Upper lobe of left lung (tissue), 6 donors: ENCODE measurements at regions not wholly inside any gene's neighbourhood (a gene's known extent, or its start where the extent isn't known, plus 50 kb on each side); places are given as distances from the start of the nearest gene placed in this dataset.

Experiments
- ATAC-seq, 2 donors: fragments of 200-7000 bp; cut with Tn5 transposase; one replicate each; pipeline ENCODE4 v1.9.1; 2022; ENCODE audit warnings: mild to moderate bottlenecking in 2 of 2, moderate library complexity in 2 of 2; ENCODE audit not compliant: low FRiP score in 2 of 2
- DNase-seq, 2 donors: peaks; one replicate each; pipeline ENCODE4 v3.0.0-alpha.2; 2019 to 2020
- H3K27ac ChIP-seq, 4 donors: fragments of 200-600 bp; sonication (generic); one replicate each; pipeline ENCODE4 v1.5.1; 2016 to 2019
- H3K27me3 ChIP-seq, 4 donors: fragments of 200-600 bp; sonication (generic); one replicate each; pipeline ENCODE4 v1.5.1; 2017 to 2019
- H3K36me3 ChIP-seq, 4 donors: fragments of 200-600 bp; sonication (generic); one replicate each; pipeline ENCODE4 v1.5.1; 2016 to 2019
- H3K4me1 ChIP-seq, 4 donors: fragments of 200-600 bp; sonication (generic); one replicate each; pipeline ENCODE4 v1.5.1; 2018 to 2019
- H3K4me3 ChIP-seq, 4 donors: fragments of 200-600 bp; sonication (generic); one replicate each; pipeline ENCODE4 v1.5.1; 2017 to 2019; ENCODE audit warnings: mild to moderate bottlenecking in 2 of 4, moderate library complexity in 1 of 4
- H3K9me3 ChIP-seq, 4 donors: fragments of 200-600 bp; sonication (generic); one replicate each; pipeline ENCODE4 v1.5.1; 2018 to 2019
- CTCF ChIP-seq, 6 experiments: fragments of 450-650 bp in 4 of 6; fragments of 200-600 bp in 2 of 6; sonication (generic) in 2 of 6; IDR thresholded peaks; one replicate each; pipeline ENCODE4 v1.5.1; 2016 to 2019; ENCODE audit warnings: antibody characterized with exemption in 6 of 6
- EP300 ChIP-seq, 4 donors: sonication (generic); formaldehyde crosslinking; IDR thresholded peaks; one replicate each; pipeline ENCODE4 v1.5.1; 2017; ENCODE audit warnings: antibody characterized with exemption in 4 of 4, control low read depth in 2 of 4
- POLR2A ChIP-seq, 4 donors: fragments of 450-650 bp; IDR thresholded peaks; one replicate each; pipeline ENCODE4 v1.5.1; 2016 to 2017; ENCODE audit warnings: antibody characterized with exemption in 4 of 4, mild to moderate bottlenecking in 2 of 4
- POLR2AphosphoS5 ChIP-seq, 2 donors: sonication (generic); formaldehyde crosslinking; IDR thresholded peaks; one replicate each; pipeline ENCODE4 v1.5.1; 2017; ENCODE audit warnings: antibody characterized with exemption in 2 of 2
- WGBS, 2 donors: methylation state at CpG; one replicate each; pipeline ENCODE4 v1.1.5; 2017 to 2018; 5-methylcytosine and 5-hydroxymethylcytosine counted together
- donor health status: DM: no; HTN: no; CAD: no; lungs with moderate emphysema.
- donor health status: DM: no; HTN: yes; CAD: no; lungs with severe emphysema.

DNA sequence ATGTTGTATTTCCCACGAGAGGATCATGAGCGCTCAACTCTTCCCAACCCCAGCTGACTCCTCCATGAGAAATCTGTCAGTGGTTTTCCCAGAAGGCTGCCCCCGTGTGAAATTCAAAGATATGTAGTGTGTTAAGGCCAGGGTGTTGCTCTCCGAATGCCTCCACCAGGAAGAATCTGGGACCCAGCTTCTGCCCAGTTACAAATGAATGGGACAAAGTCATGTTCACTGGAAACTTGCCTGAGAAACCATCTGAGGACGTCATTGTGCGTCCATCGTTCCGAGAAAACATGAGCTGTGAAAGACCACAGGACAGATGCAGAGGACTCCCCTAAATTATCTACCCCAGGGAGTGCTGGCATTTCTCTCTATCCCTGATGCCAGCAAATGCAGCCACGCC, 86.0 kb downstream of the AIPL1 start:
- DNase-seq, result no peak
- no peak for ATAC-seq
- Histone ChIP-seq H3K4me1 (no peaks in the 10 kb centered on the region), H3K4me3 (no peak overlapping the region), H3K9me3 (no peaks in the 10 kb centered on the region), H3K27me3 (no peaks in the 10 kb centered on the region), H3K27ac (no peak overlapping the region), H3K36me3 (no peaks in the 10 kb centered on the region)
- TF ChIP-seq POLR2A (IDR thresholded peaks at IDR 0.05) (no peak), EP300 (IDR thresholded peaks at IDR 0.05) (no peak), CTCF (IDR thresholded peaks at IDR 0.05) (no peak), POLR2AphosphoS5 (IDR thresholded peaks at IDR 0.05) (no peak)
- 82 to 85% methylated on average over 9 of the region's 9 CpGs for whole genome bisulfite sequencing, 2 donors

DNA sequence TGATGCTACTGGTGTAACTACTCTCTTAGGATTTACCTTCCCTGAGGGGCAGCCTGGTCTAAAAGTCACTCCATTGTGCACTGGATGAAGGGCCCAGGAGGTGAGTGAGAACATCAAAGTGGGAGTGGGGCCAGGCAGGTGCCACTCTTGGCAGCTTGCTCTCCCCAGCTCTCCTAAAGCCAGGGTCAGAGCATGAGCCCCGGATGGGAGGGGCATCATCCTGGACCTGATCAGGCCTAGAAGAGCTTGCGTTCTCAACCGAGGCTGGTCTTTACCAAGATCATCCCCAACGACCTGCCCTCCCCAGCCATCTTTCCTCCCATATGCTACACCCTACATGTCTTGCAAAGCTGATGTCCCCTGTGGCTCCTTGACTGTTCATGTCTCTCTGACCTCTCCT, 87.1 kb downstream of the AIPL1 start:
- ATAC-seq, result no peak
- Histone ChIP-seq H3K36me3 (no peaks in the 10 kb centered on the region), H3K4me3 (no peak overlapping the region), H3K4me1 (no peaks in the 10 kb centered on the region), H3K9me3 (no peaks in the 10 kb centered on the region), H3K27ac (no peak overlapping the region), H3K27me3 (no peaks in the 10 kb centered on the region)
- no peak for TF ChIP-seq POLR2AphosphoS5 (IDR thresholded peaks at IDR 0.05)
- TF ChIP-seq CTCF (IDR thresholded peaks at IDR 0.05), result no peak
- TF ChIP-seq EP300 (IDR thresholded peaks at IDR 0.05), result no peak
- no peak for TF ChIP-seq POLR2A (IDR thresholded peaks at IDR 0.05)
- no peak for DNase-seq
- 78 to 83% methylated on average over 4 of the region's 4 CpGs for WGBS, 2 donors

DNA sequence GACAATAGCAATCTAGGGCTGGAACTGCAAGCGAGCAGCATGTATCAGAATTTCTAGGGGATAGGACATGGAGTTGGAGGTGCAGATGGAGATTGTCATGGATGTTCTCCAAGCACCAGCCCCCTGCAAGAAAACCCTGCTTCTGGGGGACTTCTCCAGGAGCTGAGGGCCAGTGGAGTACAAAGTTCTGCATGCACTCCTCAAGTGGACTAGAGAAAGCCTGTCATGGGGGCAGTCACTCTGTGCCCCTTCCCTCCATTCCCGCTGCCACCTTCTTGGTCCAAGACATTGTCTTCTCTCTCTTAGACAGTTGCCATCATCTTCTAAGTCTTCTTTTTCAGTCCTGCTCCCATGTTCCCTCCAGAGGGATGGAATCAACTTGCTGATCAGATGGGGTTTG, 87.9 kb downstream of the AIPL1 start:
- Histone ChIP-seq H3K4me3 (no peak overlapping the region), H3K27me3 (no peaks in the 10 kb centered on the region), H3K4me1 (no peaks in the 10 kb centered on the region), H3K27ac (no peak overlapping the region), H3K9me3 (no peaks in the 10 kb centered on the region), H3K36me3 (no peaks in the 10 kb centered on the region)
- no peak for TF ChIP-seq CTCF (IDR thresholded peaks at IDR 0.05)
- TF ChIP-seq EP300 (IDR thresholded peaks at IDR 0.05), result no peak
- TF ChIP-seq POLR2A (IDR thresholded peaks at IDR 0.05), result no peak
- no peak for TF ChIP-seq POLR2AphosphoS5 (IDR thresholded peaks at IDR 0.05)
- DNase-seq (no peak), ATAC-seq (no peak)
- 77 to 95% methylated on average over 2 of the region's 2 CpGs for WGBS, 2 donors

DNA sequence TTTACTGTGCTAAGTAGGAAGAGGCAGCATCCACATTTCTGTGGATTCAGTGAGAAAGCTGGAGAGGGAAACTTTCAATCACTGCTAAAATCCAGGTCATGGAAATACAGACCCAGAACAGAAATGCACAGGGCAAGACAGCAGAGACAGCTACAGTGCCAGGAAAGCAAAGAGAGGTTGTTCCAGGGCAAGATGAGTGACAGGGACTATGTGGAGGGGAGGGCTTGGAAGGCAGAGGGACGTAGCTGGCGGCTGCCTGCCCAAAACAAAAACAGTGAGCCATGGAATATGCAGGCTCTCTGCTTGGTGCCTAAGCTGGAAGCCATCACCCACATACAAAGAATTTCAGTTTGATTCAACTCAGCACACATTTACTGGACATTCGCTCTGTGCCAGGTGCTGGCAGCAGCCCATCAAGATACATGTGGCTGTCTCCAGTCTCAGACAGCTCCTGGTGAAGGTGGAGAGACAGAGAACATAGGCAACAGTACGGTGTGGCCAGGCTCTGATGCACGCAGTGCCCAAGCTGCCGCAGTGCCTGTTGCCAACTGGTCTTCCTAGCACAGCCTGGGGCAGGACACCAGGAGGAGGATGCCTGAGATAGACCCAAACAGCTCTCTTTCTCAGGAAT, 88.7 kb downstream of the AIPL1 start:
- no peaks in the 10 kb centered on the region for H3K4me1 ChIP-seq
- WGBS, 2 donors, result 76 to 82% methylated on average over 6 of the region's 6 CpGs
- H3K9me3 ChIP-seq, result no peaks in the 10 kb centered on the region
- H3K27me3 ChIP-seq, result no peaks in the 10 kb centered on the region
- ATAC-seq (peak in 1 of 2 donors; percentile 28), DNase-seq (no peak)
- no peak overlapping the region for H3K27ac ChIP-seq
- no peak overlapping the region for H3K4me3 ChIP-seq
- TF ChIP-seq POLR2AphosphoS5 (IDR thresholded peaks at IDR 0.05) (no peak), EP300 (IDR thresholded peaks at IDR 0.05) (no peak), POLR2A (IDR thresholded peaks at IDR 0.05) (no peak), CTCF (IDR thresholded peaks at IDR 0.05) (no peak)
- no peaks in the 10 kb centered on the region for H3K36me3 ChIP-seq

GRCh38 chr17:6343736-6344135, 91.2 kb downstream of the AIPL1 start:
- WGBS, 2 donors, result 76 to 94% methylated on average over 3 of the region's 3 CpGs
- ATAC-seq (no peak), DNase-seq (no peak)
- no peaks in the 10 kb centered on the region for H3K27me3 ChIP-seq
- no peaks in the 10 kb centered on the region for H3K4me1 ChIP-seq
- H3K9me3 ChIP-seq, result no peaks in the 10 kb centered on the region
- H3K4me3 ChIP-seq, result no peak overlapping the region
- H3K36me3 ChIP-seq, result no peaks in the 10 kb centered on the region
- no peak overlapping the region for H3K27ac ChIP-seq
- TF ChIP-seq EP300 (IDR thresholded peaks at IDR 0.05) (no peak), POLR2A (IDR thresholded peaks at IDR 0.05) (no peak), CTCF (IDR thresholded peaks at IDR 0.05) (no peak), POLR2AphosphoS5 (IDR thresholded peaks at IDR 0.05) (no peak)
